K562 (cell line): ENCODE measurements at regions not wholly inside any gene's neighbourhood (a gene's known extent, or its start where the extent isn't known, plus 50 kb on each side); places are given as distances from the start of the nearest gene placed in this dataset.

ENCODE experiments used
- C11orf30 ChIP-seq: fragments of 450-650 bp; IDR thresholded peaks from 2 replicates; pipeline ENCODE4 v1.6.1; 2016; ENCODE audit warnings: low read depth, mild to moderate bottlenecking
- CHD4 ChIP-seq: fragments of 200-600 bp; sonication (generic); IDR thresholded peaks from 3 replicates; pipeline ENCODE4 v1.6.1; 2012; ENCODE audit warnings: low read depth, mild to moderate bottlenecking, mixed read lengths, low read length, inconsistent platforms; ENCODE audit not compliant: insufficient read depth, insufficient replicate concordance, poor library complexity, severe bottlenecking
- ELF1 ChIP-seq: fragments of 200-800 bp; sonication (Bioruptor generic); IDR thresholded peaks from 2 replicates; pipeline ENCODE4 v1.6.1; 2016; ENCODE audit warnings: missing genetic modification characterization, missing compliant biosample characterization
- EP400 ChIP-seq: fragments of 450-650 bp; IDR thresholded peaks from 2 replicates; pipeline ENCODE4 v1.6.1; 2017; ENCODE audit warnings: antibody characterized with exemption, mild to moderate bottlenecking, moderate library complexity
- HCFC1 ChIP-seq: IDR thresholded peaks from 2 replicates; pipeline ENCODE4 v1.6.1; 2012; ENCODE audit warnings: low read depth, low read length, improper control_type of control experiment
- HOMEZ ChIP-seq: fragments of 250-450 bp; sonication (Bioruptor Pico); IDR thresholded peaks from 2 replicates; pipeline ENCODE4 v1.4.0; 2020; ENCODE audit warnings: mild to moderate bottlenecking, moderate library complexity
- MAFF ChIP-seq: IDR thresholded peaks from 2 replicates; pipeline ENCODE4 v1.6.1; 2012; ENCODE audit warnings: low read length, improper control_type of control experiment
- NR2C2 ChIP-seq, 2 experiments: fragments of 200-800 bp in 1 of 2; sonication (Bioruptor generic) in 1 of 2; sonication (generic) in 1 of 2; formaldehyde crosslinking in 1 of 2; IDR thresholded peaks; 2 replicates each; pipeline versions ENCODE4 v1.6.1 to v1.8.0; 2016 to 2022; ENCODE audit warnings: mild to moderate bottlenecking in 1 of 2, missing compliant biosample characterization in 1 of 2, missing genetic modification characterization in 1 of 2, missing genetic modification reagents in 1 of 2
- RAD21 ChIP-seq, 2 experiments: fragments of 250-450 bp in 1 of 2; fragments of 450-650 bp in 1 of 2; sonication (Bioruptor Pico) in 1 of 2; formaldehyde crosslinking in 1 of 2; IDR thresholded peaks in 1 of 2; conservative IDR thresholded peaks in 1 of 2; 2 replicates each; pipeline versions ENCODE4 v1.4.0 to v1.8.0; 2020 to 2022; ENCODE audit warnings: mild to moderate bottlenecking in 2 of 2, moderate library complexity in 1 of 2
- SIX5 ChIP-seq, 2 experiments: IDR thresholded peaks; 2 replicates each; pipeline ENCODE4 v1.6.1; 2011; ENCODE audit warnings: low read length in 2 of 2, borderline replicate concordance in 1 of 2, low read depth in 1 of 2, mild to moderate bottlenecking in 1 of 2, moderate library complexity in 1 of 2; ENCODE audit not compliant: insufficient read depth in 1 of 2
- SMARCB1 ChIP-seq: IDR thresholded peaks from 2 replicates; pipeline ENCODE4 v1.6.1; 2011; ENCODE audit warnings: improper control_type of control experiment, low read depth; ENCODE audit not compliant: insufficient read length
- TRIM28 ChIP-seq: fragments of 450-650 bp; IDR thresholded peaks from 2 replicates; pipeline ENCODE4 v1.6.1; 2017
- ZNF316 ChIP-seq: fragments of 450-650 bp; IDR thresholded peaks from 2 replicates; pipeline ENCODE4 v1.6.1; 2016
- ZNF324 ChIP-seq: fragments of 250-450 bp; sonication (Bioruptor Pico); IDR thresholded peaks from 2 replicates; pipeline ENCODE4 v1.4.0; 2020; ENCODE audit warnings: mild to moderate bottlenecking
- ZNF395 ChIP-seq: fragments of 200-800 bp; sonication (Bioruptor generic); IDR thresholded peaks from 2 replicates; pipeline ENCODE4 v1.6.1; 2017; ENCODE audit warnings: missing genetic modification characterization, missing compliant biosample characterization
- ZNF407 ChIP-seq: fragments of 450-650 bp; IDR thresholded peaks from 2 replicates; pipeline ENCODE4 v1.6.1; 2016; ENCODE audit warnings: low read depth
- ZNF75A ChIP-seq: fragments of 450-650 bp; formaldehyde crosslinking; IDR thresholded peaks from 2 replicates; pipeline ENCODE4 v1.4.0; 2020; ENCODE audit warnings: mild to moderate bottlenecking

GRCh38 chr16:65746941-65747340 is 619.5 kb upstream of the CDH5 start (continued):
- TF ChIP-seq HOMEZ (CRISPR knock-in tag) (no peak), NR2C2 (CRISPR knock-in tag; IDR thresholded peaks at IDR 0.05) (no peak), NR2C2 (tag; IDR thresholded peaks at IDR 0.05) (no peak), SIX5 (IDR thresholded peaks at IDR 0.05; ENCODE audit: borderline replicate concordance in 1 of 2, insufficient read depth in 1 of 2, low read depth in 1 of 2, low read length in 2 of 2) (no peak), EP400 (no peak), SMARCB1 (no peak), TRIM28 (no peak), ZNF395 (CRISPR knock-in tag) (no peak), HCFC1 (no peak), CHD4 (no peak), MAFF (peak; percentile 67), ZNF75A (CRISPR knock-in tag) (no peak), ZNF324 (CRISPR knock-in tag) (no peak), ZNF316 (peak; percentile 73), RAD21 (CRISPR knock-in tag; conservative IDR thresholded peaks at IDR 0.05 in 1 of 2, IDR thresholded peaks at IDR 0.05 in 1 of 2) (no peak), ELF1 (tag) (no peak), ZNF407 (no peak), C11orf30 (peak; percentile 61)
